ENCODE measurements at regions not wholly inside any gene's neighbourhood (a gene's known extent, or its start where the extent isn't known, plus 50 kb on each side); places are given as distances from the start of the nearest gene placed in this dataset.

DNA sequence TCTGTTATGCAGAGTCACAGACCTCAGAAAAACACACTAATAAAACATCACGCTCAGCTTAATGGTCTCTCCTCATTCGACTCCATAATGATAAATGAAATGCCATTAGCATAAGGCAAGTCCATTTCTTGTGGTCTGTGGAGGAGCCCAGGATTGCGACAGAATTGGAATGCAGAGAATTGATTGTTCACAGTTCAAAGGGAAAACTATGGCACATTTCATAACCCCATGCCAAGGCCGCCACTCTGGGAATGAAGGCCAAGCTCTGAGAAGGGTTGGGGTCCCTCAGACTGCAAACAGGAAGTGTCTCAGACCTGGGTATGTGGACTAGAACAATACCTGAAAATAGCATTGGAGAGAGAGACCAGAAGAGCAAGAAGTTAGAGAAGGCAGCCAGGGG, 398.9 kb downstream of the ADRA2A start:
- in situ Hi-C loops (cut with HindIII; ENCODE audit: low pct_ligation_motif_present, low sequenced_read_pairs), result no loop called here
- Histone ChIP-seq H3K36me3 (replicated peaks) (no peaks in the 10 kb centered on the region), H3K4me3 (ENCODE audit: low read depth, low read length) (no peak overlapping the region), H3K27me3 (replicated peaks) (no peaks in the 10 kb centered on the region), H3K27ac (no peak overlapping the region)
- no peak for TF ChIP-seq CTCF (IDR thresholded peaks at IDR 0.05; ENCODE audit: low read depth, low read length, missing control alignments)
- no peak for DNase-seq

- Histone ChIP-seq H3K4me3 (ENCODE audit: low read depth, low read length) (no peak overlapping the region), H3K27ac (no peak overlapping the region), H3K27me3 (replicated peaks) (no peaks in the 10 kb centered on the region), H3K36me3 (replicated peaks) (no peaks in the 10 kb centered on the region)
- in situ Hi-C loops (cut with HindIII; ENCODE audit: low pct_ligation_motif_present, low sequenced_read_pairs), result no loop called here
- TF ChIP-seq CTCF (IDR thresholded peaks at IDR 0.05; ENCODE audit: low read depth, low read length, missing control alignments), result no peak
- no peak for DNase-seq
These were observed 401.8 kb downstream of the ADRA2A start for GRCh38 chr10:111478651-111479050.

GRCh38 chr10:111479966-111480365, 403.1 kb downstream of the ADRA2A start:
- TF ChIP-seq CTCF (IDR thresholded peaks at IDR 0.05; ENCODE audit: low read depth, low read length, missing control alignments), result no peak
- Histone ChIP-seq H3K27ac (no peak overlapping the region), H3K36me3 (replicated peaks) (no peaks in the 10 kb centered on the region)

GRCh38 chr10:111481261-111481826, 404.5 kb downstream of the ADRA2A start:
- in situ Hi-C loops (cut with HindIII; ENCODE audit: low pct_ligation_motif_present, low sequenced_read_pairs), result no loop called here
- H3K27me3 ChIP-seq (replicated peaks), result no peaks in the 10 kb centered on the region
- H3K4me3 ChIP-seq (ENCODE audit: low read depth, low read length), result no peak overlapping the region
- no peak overlapping the region for H3K27ac ChIP-seq
- H3K36me3 ChIP-seq (replicated peaks), result no peaks in the 10 kb centered on the region
- no peak for TF ChIP-seq CTCF (IDR thresholded peaks at IDR 0.05; ENCODE audit: low read depth, low read length, missing control alignments)
- no peak for DNase-seq

More at GRCh38 chr10:111479966-111480365, 403.1 kb downstream of the ADRA2A start:
- DNase-seq, result no peak
- in situ Hi-C loops (cut with HindIII; ENCODE audit: low pct_ligation_motif_present, low sequenced_read_pairs), result no loop called here
- Histone ChIP-seq H3K27me3 (replicated peaks) (no peaks in the 10 kb centered on the region), H3K4me3 (ENCODE audit: low read depth, low read length) (no peak overlapping the region)

DNA sequence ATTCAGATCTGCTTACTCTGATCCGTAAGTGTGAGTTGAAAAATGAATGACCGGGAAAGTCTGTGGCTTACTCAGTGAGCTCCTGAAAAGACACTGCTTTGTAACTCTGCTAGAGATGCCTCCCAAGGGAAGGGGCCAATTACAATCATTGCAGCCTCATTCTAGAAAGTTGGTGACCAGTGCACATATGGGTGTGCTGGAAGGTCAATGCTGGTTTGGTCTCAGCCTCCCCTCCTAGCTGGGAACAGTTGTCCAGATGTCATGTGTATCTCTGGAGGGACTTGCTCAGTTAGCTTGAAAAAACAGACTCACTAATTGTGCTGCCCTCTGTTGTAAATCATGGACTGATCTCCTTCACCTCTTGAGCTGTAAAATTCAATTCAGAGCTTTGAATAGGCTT, 405.0 kb downstream of the ADRA2A start:
- in situ Hi-C loops (cut with HindIII; ENCODE audit: low pct_ligation_motif_present, low sequenced_read_pairs), result no loop called here
- Histone ChIP-seq H3K4me3 (ENCODE audit: low read depth, low read length) (no peak overlapping the region), H3K27ac (no peak overlapping the region), H3K27me3 (replicated peaks) (no peaks in the 10 kb centered on the region), H3K36me3 (replicated peaks) (no peaks in the 10 kb centered on the region)
- TF ChIP-seq CTCF (IDR thresholded peaks at IDR 0.05; ENCODE audit: low read depth, low read length, missing control alignments), result no peak
- no peak for DNase-seq

DNA sequence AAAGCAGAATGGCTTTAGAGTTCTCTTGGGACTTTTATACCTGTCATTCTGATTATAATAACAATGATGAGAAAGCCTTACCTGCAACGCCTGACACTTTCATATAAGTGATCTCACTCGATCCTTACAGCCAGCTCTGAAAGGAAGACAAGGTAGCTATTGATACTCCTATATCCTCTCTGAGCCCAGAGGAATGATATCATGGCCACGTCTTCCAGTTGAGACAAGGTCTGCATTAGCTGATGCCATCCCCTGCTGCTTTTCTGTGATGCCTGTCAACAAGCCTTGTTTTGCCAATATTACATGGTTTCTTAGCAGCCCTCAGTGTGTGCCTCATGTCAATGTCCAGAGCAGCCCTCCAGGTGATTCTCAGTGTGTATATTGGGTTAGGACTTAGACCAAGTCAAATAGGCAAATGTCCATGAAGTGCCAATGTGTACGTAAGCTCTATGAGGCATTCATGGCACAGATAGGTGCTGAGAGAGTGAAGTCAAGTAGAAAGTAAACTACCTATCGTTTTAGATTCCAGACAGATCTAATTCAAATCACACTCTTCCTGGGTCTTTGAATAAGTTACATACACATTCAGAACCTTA, 405.9 kb downstream of the ADRA2A start:
- Histone ChIP-seq H3K27ac (no peak overlapping the region), H3K4me3 (ENCODE audit: low read depth, low read length) (no peak overlapping the region), H3K27me3 (replicated peaks) (no peaks in the 10 kb centered on the region), H3K36me3 (replicated peaks) (no peaks in the 10 kb centered on the region)
- in situ Hi-C loops (cut with HindIII; ENCODE audit: low pct_ligation_motif_present, low sequenced_read_pairs), result no loop called here
- no peak for TF ChIP-seq CTCF (IDR thresholded peaks at IDR 0.05; ENCODE audit: low read depth, low read length, missing control alignments)
- no peak for DNase-seq
